ENCODE measurements at regions not wholly inside any gene's neighbourhood (a gene's known extent, or its start where the extent isn't known, plus 50 kb on each side); places are given as distances from the start of the nearest gene placed in this dataset.

GRCh38 chr4:100581337-100581736 lies 63.5 kb upstream of the EMCN start:
- no peak for DNase-seq
- H3K4me1 Mint-ChIP-seq: no peaks in the 10 kb centered on the region
- H3K4me3 Mint-ChIP-seq: no peak overlapping the region
- no peaks in the 10 kb centered on the region for H3K36me3 Mint-ChIP-seq (ENCODE audit: low read depth)
- no peak overlapping the region for H3K27ac Mint-ChIP-seq
- peaks cover 3% of the 10 kb centered on the region for H3K27me3 Mint-ChIP-seq
- H3K9me3 Mint-ChIP-seq: no peaks in the 10 kb centered on the region
- POLR2A ChIA-PET: no interaction called here
- CTCF ChIA-PET: no interaction called here

- Mint-ChIP-seq H3K4me1 (no peaks in the 10 kb centered on the region), H3K27ac (no peak overlapping the region), H3K4me3 (no peak overlapping the region), H3K9me3 (no peaks in the 10 kb centered on the region), H3K27me3 (peaks cover 3% of the 10 kb centered on the region), H3K36me3 (ENCODE audit: low read depth) (no peaks in the 10 kb centered on the region)
- no peak for DNase-seq
- POLR2A ChIA-PET: no interaction called here
- CTCF ChIA-PET: no interaction called here
These were observed 58.7 kb upstream of the EMCN start for GRCh38 chr4:100576570-100576969.

GRCh38 chr4:100574607-100575006 lies 56.8 kb upstream of the EMCN start:
- no peaks in the 10 kb centered on the region for H3K9me3 Mint-ChIP-seq
- ChIA-PET POLR2A (no interaction called here), CTCF (no interaction called here)
- H3K4me1 Mint-ChIP-seq: no peaks in the 10 kb centered on the region
- no peak overlapping the region for H3K27ac Mint-ChIP-seq
- H3K4me3 Mint-ChIP-seq: no peak overlapping the region
- no peaks in the 10 kb centered on the region for H3K36me3 Mint-ChIP-seq (ENCODE audit: low read depth)
- no peak for DNase-seq
- H3K27me3 Mint-ChIP-seq: peaks cover 3% of the 10 kb centered on the region

- Mint-ChIP-seq H3K4me1 (peaks cover 26% of the 10 kb centered on the region), H3K9me3 (peaks cover 2% of the 10 kb centered on the region), H3K4me3 (peak overlapping the region; percentile 4), H3K27me3 (no peaks in the 10 kb centered on the region), H3K36me3 (ENCODE audit: low read depth) (no peaks in the 10 kb centered on the region), H3K27ac (no peak overlapping the region)
- ChIA-PET POLR2A (no interaction called here), CTCF (interaction anchor here (0.9 kb wide), 1 partner anchor 476 kb away, joined by 3 read pairs; no protein-coding TSS in a partner anchor)
- DNase-seq: peak; percentile 16
These were observed 51.4 kb upstream of the EMCN start for GRCh38 chr4:100569196-100569595.

Data from activated CD4-positive, alpha-beta memory T cell treated with anti-CD3 and anti-CD28 coated beads, Interleukin-2, amount 10 ng/mL, durations not matched to agents 7 days and 5 days (primary cell).